ENCODE measurements at regions not wholly inside any gene's neighbourhood (a gene's known extent, or its start where the extent isn't known, plus 50 kb on each side); places are given as distances from the start of the nearest gene placed in this dataset.
A peak's percentile ranks its signal among the peaks of the same experiment; 100 is the strongest.

DNA sequence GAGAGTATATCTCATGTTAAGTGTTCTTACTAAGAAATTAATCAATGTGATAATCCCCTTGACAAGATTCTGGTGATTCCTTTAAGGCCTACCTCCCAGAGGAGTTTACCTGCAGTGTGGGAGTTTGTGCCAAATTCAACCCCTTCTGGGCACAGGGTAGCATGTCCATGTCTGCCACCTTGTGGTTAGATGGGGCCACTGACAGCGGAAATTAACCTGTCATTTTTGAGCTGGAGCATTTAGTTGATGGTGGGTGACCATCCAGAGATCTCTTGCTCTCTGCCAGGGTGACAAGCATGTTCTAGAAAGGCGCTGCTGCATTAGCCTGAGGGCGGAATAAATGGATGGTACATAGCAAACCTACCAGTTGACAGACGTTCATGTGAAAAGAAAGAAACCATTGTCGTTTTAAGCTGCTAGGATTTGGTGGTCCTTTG is 132.2 kb downstream of the FBXO4 start:
- TF ChIP-seq, protein P1, sequence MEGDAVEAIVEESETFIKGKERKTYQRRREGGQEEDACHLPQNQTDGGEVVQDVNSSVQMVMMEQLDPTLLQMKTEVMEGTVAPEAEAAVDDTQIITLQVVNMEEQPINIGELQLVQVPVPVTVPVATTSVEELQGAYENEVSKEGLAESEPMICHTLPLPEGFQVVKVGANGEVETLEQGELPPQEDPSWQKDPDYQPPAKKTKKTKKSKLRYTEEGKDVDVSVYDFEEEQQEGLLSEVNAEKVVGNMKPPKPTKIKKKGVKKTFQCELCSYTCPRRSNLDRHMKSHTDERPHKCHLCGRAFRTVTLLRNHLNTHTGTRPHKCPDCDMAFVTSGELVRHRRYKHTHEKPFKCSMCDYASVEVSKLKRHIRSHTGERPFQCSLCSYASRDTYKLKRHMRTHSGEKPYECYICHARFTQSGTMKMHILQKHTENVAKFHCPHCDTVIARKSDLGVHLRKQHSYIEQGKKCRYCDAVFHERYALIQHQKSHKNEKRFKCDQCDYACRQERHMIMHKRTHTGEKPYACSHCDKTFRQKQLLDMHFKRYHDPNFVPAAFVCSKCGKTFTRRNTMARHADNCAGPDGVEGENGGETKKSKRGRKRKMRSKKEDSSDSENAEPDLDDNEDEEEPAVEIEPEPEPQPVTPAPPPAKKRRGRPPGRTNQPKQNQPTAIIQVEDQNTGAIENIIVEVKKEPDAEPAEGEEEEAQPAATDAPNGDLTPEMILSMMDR (IDR thresholded peaks at IDR 0.05): peak in 3 of 4 experiments; percentile 16 to 31 (median 28)
- TF ChIP-seq POLR2A (IDR thresholded peaks at IDR 0.05): no peak
- Histone ChIP-seq H3K27ac (no peak overlapping the region), H3K4me3 (no peak overlapping the region), H3K36me3 (no peaks in the 10 kb centered on the region), H3K9me3 (no peaks in the 10 kb centered on the region), H3K27me3 (no peaks in the 10 kb centered on the region), H3K4me1 (no peaks in the 10 kb centered on the region)
- no peak for DNase-seq
- intact Hi-C loops (cut with DNase I; ENCODE audit: low total_unique reads): no loop called here

DNA sequence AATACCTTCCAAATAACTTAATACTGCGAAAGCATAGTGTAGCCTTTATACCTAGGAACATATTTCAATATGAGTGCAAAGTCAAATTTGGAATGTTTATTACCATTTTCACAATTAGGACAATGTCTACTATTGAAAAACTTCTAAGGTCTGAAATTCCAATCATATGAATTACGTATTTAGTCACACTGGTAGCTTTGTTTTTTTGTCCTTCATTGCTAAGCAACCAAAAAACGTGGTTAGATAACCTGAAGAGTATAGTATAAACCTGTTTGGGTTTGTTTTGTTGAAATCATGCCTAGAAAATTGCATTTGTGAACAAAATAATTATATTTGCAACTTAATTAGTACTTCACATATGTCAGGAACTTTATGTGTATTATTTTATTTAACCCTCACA is 134.2 kb downstream of the FBXO4 start:
- intact Hi-C loops (cut with DNase I; ENCODE audit: low total_unique reads): no loop called here
- H3K36me3 ChIP-seq: no peaks in the 10 kb centered on the region
- no peak overlapping the region for H3K27ac ChIP-seq
- no peak for DNase-seq
- H3K4me1 ChIP-seq: no peaks in the 10 kb centered on the region
- TF ChIP-seq, protein P1 (IDR thresholded peaks at IDR 0.05): no peak
- TF ChIP-seq POLR2A (IDR thresholded peaks at IDR 0.05): no peak
- no peak overlapping the region for H3K4me3 ChIP-seq
- H3K9me3 ChIP-seq: no peaks in the 10 kb centered on the region
- H3K27me3 ChIP-seq: no peaks in the 10 kb centered on the region

DNA sequence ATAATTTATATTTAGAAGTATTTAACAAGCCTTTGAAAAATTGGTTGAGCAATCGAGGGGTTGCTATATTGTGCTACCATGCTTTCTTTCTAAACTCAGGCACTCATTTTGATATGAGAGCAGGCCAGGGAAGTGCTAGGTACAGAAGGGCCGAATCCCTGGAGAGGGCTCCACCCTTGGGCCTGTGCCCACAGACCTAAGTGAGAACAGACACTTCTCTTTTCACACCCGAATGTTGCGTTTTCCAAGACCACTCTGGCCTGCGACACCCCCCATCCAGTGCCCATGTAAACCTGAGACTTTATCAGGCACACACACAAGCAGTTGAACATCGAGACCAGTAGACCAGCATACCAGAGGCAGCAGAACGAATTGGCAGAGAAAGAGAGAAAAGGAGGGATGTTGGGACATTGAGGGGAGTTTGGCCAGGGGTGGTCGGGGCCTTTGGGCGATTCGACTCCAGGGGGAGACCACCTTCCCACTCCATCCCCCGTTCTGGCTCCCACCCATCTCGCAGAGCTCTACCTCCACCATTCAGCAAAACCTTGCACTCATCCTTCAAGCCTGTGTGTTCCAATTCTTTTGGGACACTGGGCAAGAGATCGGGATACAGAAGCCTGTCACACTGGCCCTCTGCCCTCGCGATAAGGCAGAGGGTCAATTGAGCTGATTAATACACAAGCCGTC is 134.8 kb downstream of the FBXO4 start:
- H3K9me3 ChIP-seq: no peaks in the 10 kb centered on the region
- H3K4me3 ChIP-seq: no peak overlapping the region
- no peaks in the 10 kb centered on the region for H3K36me3 ChIP-seq
- H3K27ac ChIP-seq: no peak overlapping the region
- no peaks in the 10 kb centered on the region for H3K27me3 ChIP-seq
- H3K4me1 ChIP-seq: no peaks in the 10 kb centered on the region
- intact Hi-C loops (cut with DNase I; ENCODE audit: low total_unique reads): no loop called here
- no peak for TF ChIP-seq POLR2A (IDR thresholded peaks at IDR 0.05)
- TF ChIP-seq, protein P1 (IDR thresholded peaks at IDR 0.05): no peak
- no peak for DNase-seq

DNA sequence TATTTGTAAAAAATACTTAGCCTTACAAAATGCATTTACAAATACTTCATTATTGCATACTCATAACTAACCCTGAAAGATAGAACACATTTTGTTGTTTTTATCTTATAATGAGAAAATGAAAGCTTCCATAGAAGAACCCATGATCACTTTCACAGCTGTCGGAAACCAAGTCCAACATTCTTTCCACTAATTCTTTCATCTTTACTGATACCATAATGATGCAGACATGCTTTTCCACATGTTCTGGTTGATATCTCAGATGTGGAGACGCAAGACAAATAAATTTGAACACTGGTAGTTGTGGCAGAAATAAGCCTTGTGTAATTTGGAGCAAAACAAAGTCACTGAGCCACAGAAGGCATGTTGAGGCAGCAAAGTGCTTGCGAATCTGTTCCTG is 136.0 kb downstream of the FBXO4 start:
- Histone ChIP-seq H3K27me3 (no peaks in the 10 kb centered on the region), H3K9me3 (no peaks in the 10 kb centered on the region), H3K4me1 (no peaks in the 10 kb centered on the region), H3K36me3 (no peaks in the 10 kb centered on the region), H3K4me3 (no peak overlapping the region), H3K27ac (no peak overlapping the region)
- TF ChIP-seq, protein P1 (IDR thresholded peaks at IDR 0.05): no peak
- no peak for TF ChIP-seq POLR2A (IDR thresholded peaks at IDR 0.05)
- intact Hi-C loops (cut with DNase I; ENCODE audit: low total_unique reads): no loop called here
- no peak for DNase-seq

DNA sequence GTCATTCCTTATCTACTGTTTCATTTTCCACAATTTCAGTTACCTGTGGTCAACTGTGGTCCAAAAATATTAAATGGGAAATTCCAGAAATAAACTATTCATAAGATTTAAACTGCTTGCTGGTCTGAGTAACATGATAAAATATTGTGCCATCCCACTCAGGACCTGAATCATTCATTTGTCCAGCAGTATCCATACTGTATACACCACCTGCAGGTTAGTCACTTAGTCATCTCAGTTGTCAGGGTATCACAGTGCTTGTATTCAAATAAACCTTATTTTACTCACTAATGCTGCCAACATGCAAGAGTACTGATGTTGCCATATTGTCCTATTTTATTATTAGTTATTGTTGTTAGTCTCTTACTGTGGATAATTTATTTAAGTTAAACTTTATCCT is 139.7 kb downstream of the FBXO4 start:
- Histone ChIP-seq H3K36me3 (no peaks in the 10 kb centered on the region), H3K9me3 (no peaks in the 10 kb centered on the region), H3K27me3 (no peaks in the 10 kb centered on the region), H3K4me1 (no peaks in the 10 kb centered on the region), H3K4me3 (no peak overlapping the region), H3K27ac (no peak overlapping the region)
- TF ChIP-seq POLR2A (IDR thresholded peaks at IDR 0.05): no peak
- TF ChIP-seq, protein P1 (IDR thresholded peaks at IDR 0.05): no peak
- DNase-seq: no peak
- intact Hi-C loops (cut with DNase I; ENCODE audit: low total_unique reads): no loop called here

All from uterus (tissue), 3 donors.